Transverse colon (tissue), 4 donors: ENCODE measurements at regions not wholly inside any gene's neighbourhood (a gene's known extent, or its start where the extent isn't known, plus 50 kb on each side); places are given as distances from the start of the nearest gene placed in this dataset.

Experiments used
- DNase-seq: peaks from one replicate; pipeline ENCODE4 v3.0.0-alpha.2; 2019
- H3K27ac ChIP-seq, 4 donors: fragments of 200-600 bp; sonication (generic); 2 replicates each; pipeline ENCODE4 v1.5.1; 2016 to 2018; ENCODE audit warnings: inconsistent platforms in 4 of 4
- H3K27me3 ChIP-seq: fragments of 200-600 bp; sonication (generic); 2 replicates; pipeline ENCODE4 v1.5.1; 2017; ENCODE audit warnings: inconsistent platforms
- H3K36me3 ChIP-seq, 4 donors: fragments of 200-600 bp; sonication (generic); 2 replicates each; pipeline ENCODE4 v1.5.1; 2017 to 2019; ENCODE audit warnings: inconsistent platforms in 4 of 4
- H3K4me1 ChIP-seq, 4 donors: fragments of 200-600 bp; sonication (generic); 2 replicates each; pipeline ENCODE4 v1.5.1; 2017 to 2020; ENCODE audit warnings: inconsistent platforms in 4 of 4
- H3K4me3 ChIP-seq, 4 donors: fragments of 200-600 bp; sonication (generic); 1 replicate in 1 of 4; 2 replicates in 3 of 4; pipeline versions ENCODE4 v1.5.1 to v1.6.1; 2017 to 2019; ENCODE audit warnings: inconsistent platforms in 4 of 4
- H3K9me3 ChIP-seq, 2 donors: fragments of 200-600 bp; sonication (generic); 2 replicates each; pipeline ENCODE4 v1.5.1; 2017 to 2019; ENCODE audit warnings: inconsistent platforms in 2 of 2
- CTCF ChIP-seq, 5 experiments: fragments of 200-600 bp in 3 of 5; fragments of 450-650 bp in 2 of 5; sonication (generic) in 3 of 5; IDR thresholded peaks; 1 replicate in 2 of 5; 2 replicates in 3 of 5; pipeline ENCODE4 v1.5.1; 2016 to 2017; ENCODE audit warnings: antibody characterized with exemption in 5 of 5, inconsistent platforms in 3 of 5, mild to moderate bottlenecking in 2 of 5, moderate library complexity in 1 of 5
- EP300 ChIP-seq: sonication (generic); formaldehyde crosslinking; IDR thresholded peaks from one replicate; pipeline ENCODE4 v1.6.1; 2017; ENCODE audit warnings: antibody characterized with exemption, low read depth
- POLR2A ChIP-seq: fragments of 450-650 bp; IDR thresholded peaks from one replicate; pipeline ENCODE4 v1.6.1; 2016; ENCODE audit warnings: antibody characterized with exemption, mild to moderate bottlenecking, moderate library complexity
- POLR2AphosphoS5 ChIP-seq, 3 donors: sonication (generic); formaldehyde crosslinking; IDR thresholded peaks; one replicate each; pipeline ENCODE4 v1.6.1; 2016; ENCODE audit warnings: antibody characterized with exemption in 3 of 3
- WGBS, 2 donors: methylation state at CpG; one replicate each; pipeline ENCODE4 v1.1.5; 2018; ENCODE audit warnings: low coverage in 1 of 2; 5-methylcytosine and 5-hydroxymethylcytosine counted together
- in situ Hi-C, 4 donors: fragments of 200-750 bp; cut with MboI; loops; one replicate each; pipeline versions ENCODE4 v1.15.0 to v1.15.1; 2017; ENCODE audit warnings: low sequenced_read_pairs in 3 of 4, low pct_ligation_motif_present in 1 of 4, low pct_unique_long_range_greater_than_20kb in 1 of 4
- intact Hi-C: fragments of 100-400 bp; cut with DNase I; formaldehyde crosslinking; loops from one replicate; pipeline ENCODE4 v1.15.1; 2023; ENCODE audit warnings: low total_unique reads

GRCh38 chr12:46680506-46680905 lies 145.3 kb downstream of the SLC38A4 start:
- intact Hi-C loops (no loop called here), in situ Hi-C loops (loop anchor here in 1 of 4 donors (25.0 kb wide), 2 partner anchors 257 to 543 kb away; no protein-coding TSS in a partner anchor)
- WGBS, 2 donors, result 30 to 47% methylated on average over 1 of the region's 1 CpG
- DNase-seq, result no peak
- Histone ChIP-seq H3K27ac (no peak overlapping the region), H3K9me3 (no peaks in the 10 kb centered on the region), H3K36me3 (no peaks in the 10 kb centered on the region), H3K4me3 (no peak overlapping the region), H3K27me3 (no peaks in the 10 kb centered on the region), H3K4me1 (peaks cover 0 to 4% (median 1%) of the 10 kb centered on the region in 4 donors)
- no peak for TF ChIP-seq EP300

GRCh38 chr12:46679754-46680153 lies 146.0 kb downstream of the SLC38A4 start:
- no peaks in the 10 kb centered on the region for H3K36me3 ChIP-seq
- H3K27ac ChIP-seq, result no peak overlapping the region
- DNase-seq, result no peak
- no peak overlapping the region for H3K4me3 ChIP-seq
- intact Hi-C loops, result loop anchor here (5.0 kb wide), 1 partner anchor 253 kb away; no protein-coding TSS in a partner anchor
- peaks cover 0 to 4% (median 1%) of the 10 kb centered on the region in 4 donors for H3K4me1 ChIP-seq
- no peaks in the 10 kb centered on the region for H3K27me3 ChIP-seq
- 57 to 61% methylated on average over 3 of the region's 3 CpGs for WGBS, 2 donors
- in situ Hi-C loops, result loop anchor here (10.0 to 25.0 kb wide), 3 partner anchors 255 to 542 kb away; no protein-coding TSS in a partner anchor
- TF ChIP-seq EP300, result no peak
- TF ChIP-seq POLR2AphosphoS5 (IDR thresholded peaks at IDR 0.05), result no peak
- no peak for TF ChIP-seq CTCF (IDR thresholded peaks at IDR 0.05)
- no peak for TF ChIP-seq POLR2A
- H3K9me3 ChIP-seq, result no peaks in the 10 kb centered on the region

- no peaks in the 10 kb centered on the region for H3K27me3 ChIP-seq
- peaks cover 0 to 4% (median 1%) of the 10 kb centered on the region in 4 donors for H3K4me1 ChIP-seq
- no peaks in the 10 kb centered on the region for H3K9me3 ChIP-seq
- no peak overlapping the region for H3K27ac ChIP-seq
- no peak for DNase-seq
- in situ Hi-C loops (loop anchor here (10.0 to 25.0 kb wide), 3 partner anchors 256 to 541 kb away; no protein-coding TSS in a partner anchor), intact Hi-C loops (loop anchor here (5.0 kb wide), 1 partner anchor 254 kb away; no protein-coding TSS in a partner anchor)
- no peaks in the 10 kb centered on the region for H3K36me3 ChIP-seq
- 72 to 77% methylated on average over 3 of the region's 3 CpGs for WGBS, 2 donors
- no peak overlapping the region for H3K4me3 ChIP-seq
- no peak for TF ChIP-seq EP300
- TF ChIP-seq POLR2A, result no peak
- no peak for TF ChIP-seq CTCF (IDR thresholded peaks at IDR 0.05)
- no peak for TF ChIP-seq POLR2AphosphoS5 (IDR thresholded peaks at IDR 0.05)
Observed at GRCh38 chr12:46678426-46678825, 147.4 kb downstream of the SLC38A4 start.

GRCh38 chr12:46677749-46678148 lies 148.0 kb downstream of the SLC38A4 start:
- H3K36me3 ChIP-seq, result no peaks in the 10 kb centered on the region
- no peak overlapping the region for H3K27ac ChIP-seq
- peaks cover 0 to 4% (median 1%) of the 10 kb centered on the region in 4 donors for H3K4me1 ChIP-seq
- 98 to 100% methylated on average over 1 to 2 of the region's 2 CpGs for WGBS, 2 donors
- in situ Hi-C loops, result loop anchor here (10.0 to 25.0 kb wide), 3 partner anchors 257 to 540 kb away; no protein-coding TSS in a partner anchor
- no peak overlapping the region for H3K4me3 ChIP-seq
- H3K9me3 ChIP-seq, result no peaks in the 10 kb centered on the region
- no peaks in the 10 kb centered on the region for H3K27me3 ChIP-seq
- TF ChIP-seq EP300 (no peak), POLR2A (no peak), CTCF (IDR thresholded peaks at IDR 0.05) (no peak)
- DNase-seq, result no peak
- intact Hi-C loops, result loop anchor here (5.0 kb wide), 1 partner anchor 255 kb away; no protein-coding TSS in a partner anchor
